ENCODE measurements at regions not wholly inside any gene's neighbourhood (a gene's known extent, or its start where the extent isn't known, plus 50 kb on each side); places are given as distances from the start of the nearest gene placed in this dataset.

- TF ChIP-seq, protein P1, sequence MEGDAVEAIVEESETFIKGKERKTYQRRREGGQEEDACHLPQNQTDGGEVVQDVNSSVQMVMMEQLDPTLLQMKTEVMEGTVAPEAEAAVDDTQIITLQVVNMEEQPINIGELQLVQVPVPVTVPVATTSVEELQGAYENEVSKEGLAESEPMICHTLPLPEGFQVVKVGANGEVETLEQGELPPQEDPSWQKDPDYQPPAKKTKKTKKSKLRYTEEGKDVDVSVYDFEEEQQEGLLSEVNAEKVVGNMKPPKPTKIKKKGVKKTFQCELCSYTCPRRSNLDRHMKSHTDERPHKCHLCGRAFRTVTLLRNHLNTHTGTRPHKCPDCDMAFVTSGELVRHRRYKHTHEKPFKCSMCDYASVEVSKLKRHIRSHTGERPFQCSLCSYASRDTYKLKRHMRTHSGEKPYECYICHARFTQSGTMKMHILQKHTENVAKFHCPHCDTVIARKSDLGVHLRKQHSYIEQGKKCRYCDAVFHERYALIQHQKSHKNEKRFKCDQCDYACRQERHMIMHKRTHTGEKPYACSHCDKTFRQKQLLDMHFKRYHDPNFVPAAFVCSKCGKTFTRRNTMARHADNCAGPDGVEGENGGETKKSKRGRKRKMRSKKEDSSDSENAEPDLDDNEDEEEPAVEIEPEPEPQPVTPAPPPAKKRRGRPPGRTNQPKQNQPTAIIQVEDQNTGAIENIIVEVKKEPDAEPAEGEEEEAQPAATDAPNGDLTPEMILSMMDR (IDR thresholded peaks at IDR 0.05) = no peak
- TF ChIP-seq POLR2A (IDR thresholded peaks at IDR 0.05) = no peak
These were observed 66.7 kb downstream of the SEC61B start for GRCh38 chr9:99288830-99289229.
